A549 (cell line): ENCODE measurements at regions not wholly inside any gene's neighbourhood (a gene's known extent, or its start where the extent isn't known, plus 50 kb on each side); places are given as distances from the start of the nearest gene placed in this dataset.

ENCODE experiments used
- ATAC-seq, 2 experiments: fragments of 200-7000 bp in 1 of 2; fragments of >200 bp in 1 of 2; cut with Nextera tagmentation in 1 of 2; cut with Tn5 transposase in 1 of 2; 3 replicates each; pipeline versions ENCODE4 v1.8.0 to v1.9.1; 2018 to 2020; ENCODE audit warnings: mild to moderate bottlenecking in 1 of 2, moderate library complexity in 1 of 2
- CTCF ChIA-PET: fragments of 300-600 bp; sonication (Branson Sonifier 250); formaldehyde crosslinking; extraction: SDS; loops from one replicate; lab custom pipeline; 2021; ENCODE audit warnings: antibody characterized with exemption, inconsistent platforms; lab: Yijun Ruan, JAX
- POLR2A ChIA-PET: fragments of 350-600 bp; formaldehyde crosslinking; extraction: SDS; loops from one replicate; lab custom pipeline; 2021; ENCODE audit warnings: antibody characterized with exemption, inconsistent platforms; lab: Yijun Ruan, JAX
- DNase-seq, 2 experiments: peaks; one replicate each; pipeline versions ENCODE4 v3.0.0 to v3.0.0-alpha.2; 2011 to 2016; ENCODE audit warnings: low read depth in 1 of 2, low spot score in 1 of 2
- FAIRE-seq: peaks from 2 replicates; lab custom pipeline; 2011; peaks lifted over from hg19 to GRCh38; lab: Jason Lieb, UNC
- H3K27ac ChIP-seq, 2 experiments: fragments of >200 bp; sonication (Bioruptor Twin); formaldehyde crosslinking; 3 replicates each; pipeline ENCODE4 v1.5.1; 2016 to 2017
- H3K4me1 ChIP-seq: fragments of >200 bp; sonication (Bioruptor Twin); formaldehyde crosslinking; 3 replicates; pipeline ENCODE4 v1.6.1; 2016
- H3K4me2 ChIP-seq: fragments of >200 bp; sonication (Bioruptor Twin); formaldehyde crosslinking; 3 replicates; pipeline ENCODE4 v1.6.1; 2016
- H3K4me3 ChIP-seq: fragments of >200 bp; sonication (Bioruptor Twin); formaldehyde crosslinking; 3 replicates; pipeline ENCODE4 v1.5.1; 2016
- H3K9me3 ChIP-seq: fragments of >200 bp; sonication (Bioruptor Twin); formaldehyde crosslinking; 3 replicates; pipeline ENCODE4 v1.6.1; 2016
- EP300 ChIP-seq, 2 experiments: fragments of >200 bp; sonication (Bioruptor Twin); formaldehyde crosslinking; IDR thresholded peaks; 2 replicates in 1 of 2; 3 replicates in 1 of 2; pipeline ENCODE4 v1.6.1; 2016 to 2017
- FOSB ChIP-seq: fragments of 250-450 bp; sonication (Bioruptor Pico); IDR thresholded peaks from 2 replicates; pipeline ENCODE4 v1.5.0; 2020; ENCODE audit warnings: mild to moderate bottlenecking, moderate library complexity
- GATA3 ChIP-seq: IDR thresholded peaks from 2 replicates; pipeline ENCODE4 v1.6.1; 2012; ENCODE audit warnings: borderline replicate concordance
- HDAC2 ChIP-seq: fragments of 200-600 bp; sonication (generic); IDR thresholded peaks from 2 replicates; pipeline ENCODE4 v1.6.1; 2016
- HOXA7 ChIP-seq: fragments of 250-450 bp; sonication (Bioruptor Pico); IDR thresholded peaks from 2 replicates; pipeline ENCODE4 v1.5.0; 2020; ENCODE audit warnings: mild to moderate bottlenecking, moderate library complexity
- MAFK ChIP-seq: fragments of 450-650 bp; IDR thresholded peaks from 2 replicates; pipeline ENCODE4 v1.6.1; 2014; ENCODE audit not compliant: partially characterized antibody
- NFE2L2 ChIP-seq: fragments of 150-350 bp; conservative IDR thresholded peaks from 2 replicates; pipeline ENCODE4 v1.6.1; 2014; ENCODE audit warnings: low read length
- PBX3 ChIP-seq: IDR thresholded peaks from 2 replicates; pipeline ENCODE4 v1.6.1; 2012
- POLR2AphosphoS2 ChIP-seq: conservative IDR thresholded peaks from 2 replicates; pipeline ENCODE4 v1.6.1; 2012; ENCODE audit warnings: low read length, improper control_type of control experiment, inconsistent platforms
- RAD21 ChIP-seq, 2 experiments: fragments of >200 bp in 1 of 2; sonication (Bioruptor Twin) in 1 of 2; formaldehyde crosslinking in 1 of 2; IDR thresholded peaks in 1 of 2; conservative IDR thresholded peaks in 1 of 2; 2 replicates in 1 of 2; 3 replicates in 1 of 2; pipeline ENCODE4 v1.6.1; 2012 to 2018; ENCODE audit warnings: inconsistent platforms in 1 of 2
- RARB ChIP-seq: fragments of 250-450 bp; sonication (Bioruptor Pico); IDR thresholded peaks from 2 replicates; pipeline ENCODE4 v1.8.0; 2021; ENCODE audit warnings: mild to moderate bottlenecking, moderate library complexity
- REST ChIP-seq: fragments of 200-600 bp; sonication (generic); IDR thresholded peaks from 2 replicates; pipeline ENCODE4 v1.6.1; 2016; ENCODE audit warnings: antibody characterized with exemption, mild to moderate bottlenecking, moderate library complexity
- SREBF2 ChIP-seq: fragments of 450-650 bp; IDR thresholded peaks from 2 replicates; pipeline ENCODE4 v1.6.1; 2014; ENCODE audit warnings: mild to moderate bottlenecking, moderate library complexity
- ZSCAN20 ChIP-seq: fragments of 250-450 bp; sonication (Bioruptor Pico); IDR thresholded peaks from 2 replicates; pipeline ENCODE4 v1.8.0; 2022; ENCODE audit warnings: mild to moderate bottlenecking, moderate library complexity
- WGBS: methylation state at CpG from one replicate; pipeline ENCODE4 v1.1.6; 2017; ENCODE audit errors: missing lambda C conversion rate; 5-methylcytosine and 5-hydroxymethylcytosine counted together
- TF ChIP-seq, protein P1 (sequence below): fragments of >200 bp; sonication (Bioruptor Twin); formaldehyde crosslinking; IDR thresholded peaks from 3 replicates; pipeline ENCODE4 v1.6.1; 2016
- TF ChIP-seq, protein P2 (sequence below): fragments of 250-450 bp; sonication (Bioruptor Pico); IDR thresholded peaks from 2 replicates; pipeline ENCODE4 v1.5.0; 2021; ENCODE audit warnings: mild to moderate bottlenecking, moderate library complexity, borderline replicate concordance

GRCh38 chr9:69981686-69982445 lies 61.8 kb upstream of the MAMDC2 start:
- H3K9me3 ChIP-seq, result no peaks in the 10 kb centered on the region
- no peak overlapping the region for H3K27ac ChIP-seq
- ATAC-seq, result no peak
- POLR2A ChIA-PET, result no interaction called here
- CTCF ChIA-PET, result interaction anchor here (0.9 to 3.2 kb wide), 5 partner anchors 11 to 309 kb away, joined by 3 to 22 read pairs (median 4); no protein-coding TSS in a partner anchor
- no peak overlapping the region for H3K4me3 ChIP-seq
- TF ChIP-seq ZSCAN20 (CRISPR knock-in tag) (no peak), HOXA7 (no peak), FOSB (CRISPR knock-in tag) (no peak), HDAC2 (no peak)
- TF ChIP-seq, protein P1, sequence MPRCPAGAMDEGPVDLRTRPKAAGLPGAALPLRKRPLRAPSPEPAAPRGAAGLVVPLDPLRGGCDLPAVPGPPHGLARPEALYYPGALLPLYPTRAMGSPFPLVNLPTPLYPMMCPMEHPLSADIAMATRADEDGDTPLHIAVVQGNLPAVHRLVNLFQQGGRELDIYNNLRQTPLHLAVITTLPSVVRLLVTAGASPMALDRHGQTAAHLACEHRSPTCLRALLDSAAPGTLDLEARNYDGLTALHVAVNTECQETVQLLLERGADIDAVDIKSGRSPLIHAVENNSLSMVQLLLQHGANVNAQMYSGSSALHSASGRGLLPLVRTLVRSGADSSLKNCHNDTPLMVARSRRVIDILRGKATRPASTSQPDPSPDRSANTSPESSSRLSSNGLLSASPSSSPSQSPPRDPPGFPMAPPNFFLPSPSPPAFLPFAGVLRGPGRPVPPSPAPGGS, result no peak
- TF ChIP-seq, all 56 proteins: peak for 0
- no peak for DNase-seq
- H3K4me1 ChIP-seq, result no peaks in the 10 kb centered on the region
- WGBS, result 32% methylated on average over 6 of the region's 6 CpGs
- FAIRE-seq, result no peak
- H3K4me2 ChIP-seq, result no peak overlapping the region

DNA sequence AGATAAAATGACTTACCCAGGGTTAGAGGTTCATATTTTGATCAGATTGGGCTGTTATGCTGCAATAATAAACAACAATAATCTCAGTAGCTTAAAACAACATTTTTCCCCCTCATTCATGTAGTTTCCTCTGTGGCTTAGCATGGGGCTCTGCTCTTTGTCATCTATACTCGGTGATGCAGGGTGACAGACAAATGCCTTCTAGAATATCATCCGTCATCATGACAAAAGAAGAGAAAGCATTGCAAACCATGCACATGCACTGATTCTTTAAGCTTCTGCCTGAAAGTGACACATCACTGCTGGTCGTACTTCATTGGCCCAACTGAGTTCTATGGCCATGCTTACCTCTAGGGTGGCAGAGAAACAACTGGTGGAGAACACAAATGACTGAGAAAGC lies 58.8 kb upstream of the MAMDC2 start:
- TF ChIP-seq PBX3 (no peak), RAD21 (conservative IDR thresholded peaks at IDR 0.05 in 1 of 2, IDR thresholded peaks at IDR 0.05 in 1 of 2) (no peak), GATA3 (no peak), SREBF2 (no peak), POLR2AphosphoS2 (no peak), REST (no peak), RARB (CRISPR knock-in tag) (no peak), FOSB (CRISPR knock-in tag) (no peak), MAFK (no peak), HOXA7 (no peak), NFE2L2 (no peak), EP300 (IDR thresholded peaks at IDR 0.05) (no peak)
- TF ChIP-seq, protein P2, sequence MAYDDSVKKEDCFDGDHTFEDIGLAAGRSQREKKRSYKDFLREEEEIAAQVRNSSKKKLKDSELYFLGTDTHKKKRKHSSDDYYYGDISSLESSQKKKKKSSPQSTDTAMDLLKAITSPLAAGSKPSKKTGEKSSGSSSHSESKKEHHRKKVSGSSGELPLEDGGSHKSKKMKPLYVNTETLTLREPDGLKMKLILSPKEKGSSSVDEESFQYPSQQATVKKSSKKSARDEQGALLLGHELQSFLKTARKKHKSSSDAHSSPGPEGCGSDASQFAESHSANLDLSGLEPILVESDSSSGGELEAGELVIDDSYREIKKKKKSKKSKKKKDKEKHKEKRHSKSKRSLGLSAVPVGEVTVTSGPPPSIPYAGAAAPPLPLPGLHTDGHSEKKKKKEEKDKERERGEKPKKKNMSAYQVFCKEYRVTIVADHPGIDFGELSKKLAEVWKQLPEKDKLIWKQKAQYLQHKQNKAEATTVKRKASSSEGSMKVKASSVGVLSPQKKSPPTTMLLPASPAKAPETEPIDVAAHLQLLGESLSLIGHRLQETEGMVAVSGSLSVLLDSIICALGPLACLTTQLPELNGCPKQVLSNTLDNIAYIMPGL (CRISPR knock-in tag), result no peak
- ATAC-seq (no peak), DNase-seq (no peak), FAIRE-seq (no peak)
- Histone ChIP-seq H3K9me3 (no peaks in the 10 kb centered on the region), H3K4me1 (no peaks in the 10 kb centered on the region), H3K27ac (no peak overlapping the region), H3K4me3 (no peak overlapping the region), H3K4me2 (no peak overlapping the region)
- CTCF ChIA-PET, result interaction anchor here (0.8 to 1.2 kb wide), 3 partner anchors 12 to 129 kb away, joined by 3 read pairs; no protein-coding TSS in a partner anchor
- POLR2A ChIA-PET, result no interaction called here
- WGBS, result 42% methylated on average over 3 of the region's 3 CpGs
